ENCODE measurements at regions not wholly inside any gene's neighbourhood (a gene's known extent, or its start where the extent isn't known, plus 50 kb on each side); places are given as distances from the start of the nearest gene placed in this dataset.

GRCh38 chr6:147879031-147879580 is 370.6 kb downstream of the SAMD5 start:
- H3K27me3 ChIP-seq (ENCODE audit: insufficient read depth, low read length): no peaks in the 10 kb centered on the region
- peaks cover 16% of the 10 kb centered on the region for H3K4me1 ChIP-seq (ENCODE audit: insufficient read depth, low read length)
- H3K9me3 ChIP-seq (ENCODE audit: low read length): no peaks in the 10 kb centered on the region
- H3K36me3 ChIP-seq (ENCODE audit: insufficient read depth, low read length): no peaks in the 10 kb centered on the region
- H3K4me3 ChIP-seq (ENCODE audit: low read length): no peak overlapping the region
- H2AFZ ChIP-seq (ENCODE audit: low read depth, low read length): no peak overlapping the region

- no peak overlapping the region for H3K4me3 ChIP-seq (ENCODE audit: low read length)
- no peaks in the 10 kb centered on the region for H3K36me3 ChIP-seq (ENCODE audit: insufficient read depth, low read length)
Measured at GRCh38 chr6:147881432-147881831, 372.9 kb downstream of the SAMD5 start.

GRCh38 chr6:147888374-147888773 is 379.9 kb downstream of the SAMD5 start:
- Histone ChIP-seq H3K9me3 (ENCODE audit: low read length) (no peaks in the 10 kb centered on the region), H3K4me3 (ENCODE audit: low read length) (no peak overlapping the region), H2AFZ (ENCODE audit: low read depth, low read length) (no peak overlapping the region), H3K4me1 (ENCODE audit: insufficient read depth, low read length) (no peaks in the 10 kb centered on the region), H3K27me3 (ENCODE audit: insufficient read depth, low read length) (no peaks in the 10 kb centered on the region), H3K36me3 (ENCODE audit: insufficient read depth, low read length) (no peaks in the 10 kb centered on the region)

More at GRCh38 chr6:147881432-147881831, 372.9 kb downstream of the SAMD5 start:
- H3K4me1 ChIP-seq (ENCODE audit: insufficient read depth, low read length): peaks cover 16% of the 10 kb centered on the region
- no peak overlapping the region for H2AFZ ChIP-seq (ENCODE audit: low read depth, low read length)
- no peaks in the 10 kb centered on the region for H3K27me3 ChIP-seq (ENCODE audit: insufficient read depth, low read length)
- H3K9me3 ChIP-seq (ENCODE audit: low read length): no peaks in the 10 kb centered on the region

GRCh38 chr6:147891671-147892070 is 383.2 kb downstream of the SAMD5 start:
- H3K4me1 ChIP-seq (ENCODE audit: insufficient read depth, low read length): no peaks in the 10 kb centered on the region
- no peak overlapping the region for H2AFZ ChIP-seq (ENCODE audit: low read depth, low read length)
- H3K36me3 ChIP-seq (ENCODE audit: insufficient read depth, low read length): no peaks in the 10 kb centered on the region
- no peaks in the 10 kb centered on the region for H3K9me3 ChIP-seq (ENCODE audit: low read length)
- H3K4me3 ChIP-seq (ENCODE audit: low read length): no peak overlapping the region
- no peaks in the 10 kb centered on the region for H3K27me3 ChIP-seq (ENCODE audit: insufficient read depth, low read length)

- no peaks in the 10 kb centered on the region for H3K36me3 ChIP-seq (ENCODE audit: insufficient read depth, low read length)
- no peaks in the 10 kb centered on the region for H3K4me1 ChIP-seq (ENCODE audit: insufficient read depth, low read length)
- H3K27me3 ChIP-seq (ENCODE audit: insufficient read depth, low read length): no peaks in the 10 kb centered on the region
- no peaks in the 10 kb centered on the region for H3K9me3 ChIP-seq (ENCODE audit: low read length)
- H3K4me3 ChIP-seq (ENCODE audit: low read length): no peak overlapping the region
- no peak overlapping the region for H2AFZ ChIP-seq (ENCODE audit: low read depth, low read length)
Measured at GRCh38 chr6:147892476-147892875, 384.0 kb downstream of the SAMD5 start.

- Histone ChIP-seq H2AFZ (ENCODE audit: low read depth, low read length) (no peak overlapping the region), H3K4me1 (ENCODE audit: insufficient read depth, low read length) (no peaks in the 10 kb centered on the region), H3K9me3 (ENCODE audit: low read length) (no peaks in the 10 kb centered on the region)
Measured at GRCh38 chr6:147895272-147895671, 386.8 kb downstream of the SAMD5 start.

GRCh38 chr6:147900247-147900830 is 391.8 kb downstream of the SAMD5 start:
- no peaks in the 10 kb centered on the region for H3K27me3 ChIP-seq (ENCODE audit: insufficient read depth, low read length)
- H2AFZ ChIP-seq (ENCODE audit: low read depth, low read length): no peak overlapping the region
- no peaks in the 10 kb centered on the region for H3K9me3 ChIP-seq (ENCODE audit: low read length)
- no peaks in the 10 kb centered on the region for H3K4me1 ChIP-seq (ENCODE audit: insufficient read depth, low read length)
- H3K4me3 ChIP-seq (ENCODE audit: low read length): no peak overlapping the region
- no peaks in the 10 kb centered on the region for H3K36me3 ChIP-seq (ENCODE audit: insufficient read depth, low read length)

More at GRCh38 chr6:147895272-147895671, 386.8 kb downstream of the SAMD5 start:
- no peaks in the 10 kb centered on the region for H3K27me3 ChIP-seq (ENCODE audit: insufficient read depth, low read length)
- H3K4me3 ChIP-seq (ENCODE audit: low read length): no peak overlapping the region
- no peaks in the 10 kb centered on the region for H3K36me3 ChIP-seq (ENCODE audit: insufficient read depth, low read length)

GRCh38 chr6:147903321-147903720 is 394.8 kb downstream of the SAMD5 start:
- no peaks in the 10 kb centered on the region for H3K9me3 ChIP-seq (ENCODE audit: low read length)
- no peak overlapping the region for H2AFZ ChIP-seq (ENCODE audit: low read depth, low read length)
- H3K36me3 ChIP-seq (ENCODE audit: insufficient read depth, low read length): no peaks in the 10 kb centered on the region
- H3K4me1 ChIP-seq (ENCODE audit: insufficient read depth, low read length): no peaks in the 10 kb centered on the region
- H3K4me3 ChIP-seq (ENCODE audit: low read length): no peak overlapping the region
- no peaks in the 10 kb centered on the region for H3K27me3 ChIP-seq (ENCODE audit: insufficient read depth, low read length)

- Histone ChIP-seq H3K9me3 (ENCODE audit: low read length) (no peaks in the 10 kb centered on the region), H3K4me3 (ENCODE audit: low read length) (no peak overlapping the region), H2AFZ (ENCODE audit: low read depth, low read length) (no peak overlapping the region)
Measured at GRCh38 chr6:147903931-147904330, 395.4 kb downstream of the SAMD5 start.

GRCh38 chr6:147904416-147904815 is 395.9 kb downstream of the SAMD5 start:
- Histone ChIP-seq H3K9me3 (ENCODE audit: low read length) (no peaks in the 10 kb centered on the region), H3K36me3 (ENCODE audit: insufficient read depth, low read length) (no peaks in the 10 kb centered on the region), H3K4me3 (ENCODE audit: low read length) (no peak overlapping the region)

More at GRCh38 chr6:147903931-147904330, 395.4 kb downstream of the SAMD5 start:
- Histone ChIP-seq H3K36me3 (ENCODE audit: insufficient read depth, low read length) (no peaks in the 10 kb centered on the region), H3K4me1 (ENCODE audit: insufficient read depth, low read length) (no peaks in the 10 kb centered on the region), H3K27me3 (ENCODE audit: insufficient read depth, low read length) (no peaks in the 10 kb centered on the region)

GRCh38 chr6:147905711-147906110 is 397.2 kb downstream of the SAMD5 start:
- Histone ChIP-seq H3K4me3 (ENCODE audit: low read length) (no peak overlapping the region), H3K9me3 (ENCODE audit: low read length) (no peaks in the 10 kb centered on the region), H3K4me1 (ENCODE audit: insufficient read depth, low read length) (no peaks in the 10 kb centered on the region), H2AFZ (ENCODE audit: low read depth, low read length) (no peak overlapping the region), H3K27me3 (ENCODE audit: insufficient read depth, low read length) (no peaks in the 10 kb centered on the region), H3K36me3 (ENCODE audit: insufficient read depth, low read length) (no peaks in the 10 kb centered on the region)

More at GRCh38 chr6:147904416-147904815, 395.9 kb downstream of the SAMD5 start:
- no peaks in the 10 kb centered on the region for H3K27me3 ChIP-seq (ENCODE audit: insufficient read depth, low read length)
- no peaks in the 10 kb centered on the region for H3K4me1 ChIP-seq (ENCODE audit: insufficient read depth, low read length)
- no peak overlapping the region for H2AFZ ChIP-seq (ENCODE audit: low read depth, low read length)

- no peaks in the 10 kb centered on the region for H3K9me3 ChIP-seq (ENCODE audit: low read length)
- no peaks in the 10 kb centered on the region for H3K36me3 ChIP-seq (ENCODE audit: insufficient read depth, low read length)
- H2AFZ ChIP-seq (ENCODE audit: low read depth, low read length): no peak overlapping the region
- H3K4me3 ChIP-seq (ENCODE audit: low read length): no peak overlapping the region
- no peaks in the 10 kb centered on the region for H3K27me3 ChIP-seq (ENCODE audit: insufficient read depth, low read length)
- H3K4me1 ChIP-seq (ENCODE audit: insufficient read depth, low read length): no peaks in the 10 kb centered on the region
Measured at GRCh38 chr6:147906361-147906760, 397.9 kb downstream of the SAMD5 start.

- Histone ChIP-seq H3K4me1 (ENCODE audit: insufficient read depth, low read length) (no peaks in the 10 kb centered on the region), H3K36me3 (ENCODE audit: insufficient read depth, low read length) (no peaks in the 10 kb centered on the region), H2AFZ (ENCODE audit: low read depth, low read length) (no peak overlapping the region), H3K9me3 (ENCODE audit: low read length) (no peaks in the 10 kb centered on the region), H3K27me3 (ENCODE audit: insufficient read depth, low read length) (no peaks in the 10 kb centered on the region), H3K4me3 (ENCODE audit: low read length) (no peak overlapping the region)
Measured at GRCh38 chr6:147909640-147910039, 401.1 kb downstream of the SAMD5 start.

GRCh38 chr6:147910281-147910680 is 401.8 kb downstream of the SAMD5 start:
- Histone ChIP-seq H3K36me3 (ENCODE audit: insufficient read depth, low read length) (no peaks in the 10 kb centered on the region), H2AFZ (ENCODE audit: low read depth, low read length) (no peak overlapping the region), H3K27me3 (ENCODE audit: insufficient read depth, low read length) (no peaks in the 10 kb centered on the region), H3K9me3 (ENCODE audit: low read length) (no peaks in the 10 kb centered on the region), H3K4me1 (ENCODE audit: insufficient read depth, low read length) (no peaks in the 10 kb centered on the region), H3K4me3 (ENCODE audit: low read length) (no peak overlapping the region)
